ENCODE measurements at regions not wholly inside any gene's neighbourhood (a gene's known extent, or its start where the extent isn't known, plus 50 kb on each side); places are given as distances from the start of the nearest gene placed in this dataset.

- no peak overlapping the region for H3K4me3 ChIP-seq (ENCODE audit: control insufficient read depth, low read depth, low read length)
- no peak for DNase-seq (ENCODE audit: low read depth)
- TF ChIP-seq CTCF (conservative IDR thresholded peaks at IDR 0.05; ENCODE audit: control insufficient read depth, insufficient read depth, low read depth, low read length) = no peak
Measured at GRCh38 chr9:29751226-29751625, 2177.9 kb upstream of the C9orf72 start.

- TF ChIP-seq CTCF (conservative IDR thresholded peaks at IDR 0.05; ENCODE audit: control insufficient read depth, insufficient read depth, low read depth, low read length) = no peak
- no peak overlapping the region for H3K4me3 ChIP-seq (ENCODE audit: control insufficient read depth, low read depth, low read length)
- DNase-seq (ENCODE audit: low read depth) = no peak
Measured at GRCh38 chr9:29753638-29754037, 2180.4 kb upstream of the C9orf72 start.

- H3K4me3 ChIP-seq (ENCODE audit: control insufficient read depth, low read depth, low read length) = no peak overlapping the region
- no peak for TF ChIP-seq CTCF (conservative IDR thresholded peaks at IDR 0.05; ENCODE audit: control insufficient read depth, insufficient read depth, low read depth, low read length)
- DNase-seq (ENCODE audit: low read depth) = no peak
Measured at GRCh38 chr9:29769019-29769418, 2195.7 kb upstream of the C9orf72 start.

DNA sequence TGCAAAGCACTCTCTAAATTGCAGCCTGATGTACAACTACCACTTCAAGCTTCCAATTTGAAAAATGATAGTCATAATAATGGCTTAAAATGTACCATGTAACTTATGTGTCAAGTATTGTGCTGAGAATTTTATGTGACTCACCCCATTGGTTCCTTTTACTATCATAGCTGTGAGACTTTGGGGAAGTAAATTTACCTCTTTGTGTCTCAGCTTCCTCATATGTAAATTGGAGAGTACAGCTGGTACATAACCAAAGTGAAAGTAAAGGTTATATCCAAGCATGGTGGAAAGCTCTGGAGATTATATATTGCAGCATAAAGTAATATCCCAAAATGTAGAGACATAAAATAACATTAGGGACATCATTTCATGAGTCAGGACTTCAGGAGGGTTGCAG lies 2200.4 kb upstream of the C9orf72 start:
- H3K4me3 ChIP-seq (ENCODE audit: control insufficient read depth, low read depth, low read length) = no peak overlapping the region
- no peak for DNase-seq (ENCODE audit: low read depth)
- no peak for TF ChIP-seq CTCF (conservative IDR thresholded peaks at IDR 0.05; ENCODE audit: control insufficient read depth, insufficient read depth, low read depth, low read length)

DNA sequence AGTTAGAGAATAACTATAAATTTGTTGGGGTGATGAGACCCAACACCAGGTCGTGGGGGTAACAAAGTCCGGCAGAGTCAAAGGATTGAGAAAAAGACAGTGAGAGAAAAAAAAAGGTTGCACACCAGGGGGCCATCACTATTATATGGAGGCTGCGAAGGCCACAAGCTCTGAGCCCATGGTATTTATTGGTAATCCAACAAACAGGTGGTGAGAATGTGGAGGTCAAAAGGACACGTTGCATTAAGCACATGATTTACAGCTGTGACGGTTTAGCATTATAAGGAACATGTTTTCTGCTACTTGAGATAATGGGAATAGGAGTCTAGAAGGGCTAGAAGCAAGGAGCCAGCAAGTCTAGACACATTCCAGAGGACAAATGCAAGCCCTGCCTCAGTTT lies 2202.2 kb upstream of the C9orf72 start:
- no peak overlapping the region for H3K4me3 ChIP-seq (ENCODE audit: control insufficient read depth, low read depth, low read length)
- no peak for DNase-seq (ENCODE audit: low read depth)
- no peak for TF ChIP-seq CTCF (conservative IDR thresholded peaks at IDR 0.05; ENCODE audit: control insufficient read depth, insufficient read depth, low read depth, low read length)

DNA sequence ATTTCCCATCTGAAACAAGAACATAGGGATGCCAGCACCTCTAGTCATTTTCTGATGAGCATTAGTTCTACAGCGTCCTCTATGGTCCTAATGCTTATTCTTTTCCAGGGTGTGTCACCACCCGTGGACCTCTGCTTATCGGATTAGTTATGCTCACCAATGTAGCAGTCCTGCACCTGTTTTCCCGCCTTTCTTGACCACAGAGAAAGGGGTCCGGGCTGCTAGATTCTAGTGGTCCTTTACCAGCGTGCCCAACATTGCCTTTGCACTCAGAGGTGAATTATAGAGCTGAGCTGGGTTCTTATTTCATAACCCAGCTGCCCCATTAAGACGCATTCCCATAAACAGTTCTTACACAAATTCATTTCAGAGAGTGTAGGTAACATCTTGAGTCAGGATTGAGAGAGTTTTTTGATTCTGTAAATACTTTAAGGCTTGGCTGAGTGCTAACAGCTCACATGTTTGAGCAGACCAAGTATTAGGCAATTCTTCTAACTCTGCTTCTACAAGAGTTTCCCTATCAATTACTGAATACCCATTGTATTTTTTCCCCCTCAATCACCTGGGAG lies 2205.1 kb upstream of the C9orf72 start:
- H3K4me3 ChIP-seq (ENCODE audit: control insufficient read depth, low read depth, low read length) = no peak overlapping the region
- no peak for DNase-seq (ENCODE audit: low read depth)
- TF ChIP-seq CTCF (conservative IDR thresholded peaks at IDR 0.05; ENCODE audit: control insufficient read depth, insufficient read depth, low read depth, low read length) = no peak

DNA sequence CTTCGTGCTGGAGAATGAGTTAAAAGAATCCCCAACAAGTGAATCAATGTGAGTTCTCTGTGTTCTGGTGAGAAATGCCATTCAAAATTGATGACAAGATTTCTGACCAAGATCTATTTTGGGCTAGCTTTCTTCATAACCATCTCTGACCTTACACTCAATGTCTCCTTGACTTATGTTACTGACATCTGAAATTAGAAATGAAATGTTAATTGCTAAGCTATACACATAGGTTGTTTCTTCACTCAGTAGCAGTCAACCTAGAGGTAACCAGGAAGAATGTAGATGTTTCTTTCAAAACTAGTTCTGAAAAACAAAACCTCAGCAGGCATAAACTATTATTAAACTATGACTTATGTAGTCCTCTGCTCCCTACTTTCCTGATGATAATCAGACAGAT lies 2220.7 kb upstream of the C9orf72 start:
- no peak overlapping the region for H3K4me3 ChIP-seq (ENCODE audit: control insufficient read depth, low read depth, low read length)
- no peak for DNase-seq (ENCODE audit: low read depth)
- TF ChIP-seq CTCF (conservative IDR thresholded peaks at IDR 0.05; ENCODE audit: control insufficient read depth, insufficient read depth, low read depth, low read length) = no peak
